Lower lobe of right lung (tissue), 2 donors: ENCODE measurements at regions not wholly inside any gene's neighbourhood (a gene's known extent, or its start where the extent isn't known, plus 50 kb on each side); places are given as distances from the start of the nearest gene placed in this dataset.

Source experiments
- ATAC-seq, 2 donors: fragments of 200-7000 bp; cut with Tn5 transposase; one replicate each; pipeline ENCODE4 v1.9.1; 2020 to 2022; ENCODE audit warnings: mild to moderate bottlenecking in 2 of 2, moderate library complexity in 2 of 2
- DNase-seq: peaks from one replicate; pipeline ENCODE4 v3.0.0-alpha.2; 2020
- H3K27ac ChIP-seq: fragments of 200-600 bp; one replicate; pipeline ENCODE4 v1.8.0; 2022
- H3K27me3 ChIP-seq: fragments of 200-600 bp; one replicate; pipeline ENCODE4 v1.8.0; 2022; ENCODE audit warnings: low read depth
- H3K36me3 ChIP-seq: fragments of 200-600 bp; one replicate; pipeline ENCODE4 v1.8.0; 2022; ENCODE audit warnings: mild to moderate bottlenecking
- H3K4me1 ChIP-seq: fragments of 200-600 bp; one replicate; pipeline ENCODE4 v1.8.0; 2022
- H3K4me3 ChIP-seq: fragments of 200-600 bp; one replicate; pipeline ENCODE4 v1.8.0; 2022; ENCODE audit warnings: mild to moderate bottlenecking
- H3K9me3 ChIP-seq: fragments of 200-600 bp; one replicate; pipeline ENCODE4 v1.8.0; 2022
- intact Hi-C: fragments of 100-400 bp; cut with DNase I; formaldehyde crosslinking; loops from one replicate; pipeline ENCODE4 v1.11.0; 2022
- TF ChIP-seq, protein P1 (sequence below): fragments of 200-600 bp; IDR thresholded peaks from one replicate; pipeline ENCODE4 v1.8.0; 2022; ENCODE audit warnings: antibody characterized with exemption, mild to moderate bottlenecking
- donor health status: DM: no; HTN: yes; CAD: no; lungs with severe emphysema.

DNA sequence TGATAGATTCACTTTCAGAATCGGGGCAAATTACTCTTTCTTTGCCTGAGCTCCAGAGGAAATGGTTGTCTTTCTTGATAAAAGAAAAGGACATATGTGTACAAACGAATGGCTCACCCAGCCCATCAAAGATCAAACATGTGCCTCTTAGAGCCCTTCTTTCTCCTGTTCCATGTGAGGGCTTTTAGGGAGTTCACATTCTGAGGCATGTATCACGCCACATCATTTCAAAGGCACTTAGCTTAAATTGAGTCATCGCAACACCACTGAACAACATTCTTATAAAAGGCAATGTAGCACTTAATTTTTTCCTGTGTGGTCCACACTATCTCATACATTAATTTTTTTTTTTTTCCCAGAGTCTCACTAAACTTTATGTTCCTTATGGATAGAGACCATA lies 521.0 kb downstream of the SUCLA2 start:
- DNase-seq: no peak
- Histone ChIP-seq H3K4me1 (no peaks in the 10 kb centered on the region), H3K27ac (no peak overlapping the region), H3K36me3 (no peaks in the 10 kb centered on the region), H3K27me3 (no peaks in the 10 kb centered on the region), H3K4me3 (no peak overlapping the region), H3K9me3 (no peaks in the 10 kb centered on the region)
- no peak for ATAC-seq
- intact Hi-C loops: no loop called here
- TF ChIP-seq, protein P1, sequence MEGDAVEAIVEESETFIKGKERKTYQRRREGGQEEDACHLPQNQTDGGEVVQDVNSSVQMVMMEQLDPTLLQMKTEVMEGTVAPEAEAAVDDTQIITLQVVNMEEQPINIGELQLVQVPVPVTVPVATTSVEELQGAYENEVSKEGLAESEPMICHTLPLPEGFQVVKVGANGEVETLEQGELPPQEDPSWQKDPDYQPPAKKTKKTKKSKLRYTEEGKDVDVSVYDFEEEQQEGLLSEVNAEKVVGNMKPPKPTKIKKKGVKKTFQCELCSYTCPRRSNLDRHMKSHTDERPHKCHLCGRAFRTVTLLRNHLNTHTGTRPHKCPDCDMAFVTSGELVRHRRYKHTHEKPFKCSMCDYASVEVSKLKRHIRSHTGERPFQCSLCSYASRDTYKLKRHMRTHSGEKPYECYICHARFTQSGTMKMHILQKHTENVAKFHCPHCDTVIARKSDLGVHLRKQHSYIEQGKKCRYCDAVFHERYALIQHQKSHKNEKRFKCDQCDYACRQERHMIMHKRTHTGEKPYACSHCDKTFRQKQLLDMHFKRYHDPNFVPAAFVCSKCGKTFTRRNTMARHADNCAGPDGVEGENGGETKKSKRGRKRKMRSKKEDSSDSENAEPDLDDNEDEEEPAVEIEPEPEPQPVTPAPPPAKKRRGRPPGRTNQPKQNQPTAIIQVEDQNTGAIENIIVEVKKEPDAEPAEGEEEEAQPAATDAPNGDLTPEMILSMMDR: no peak

DNA sequence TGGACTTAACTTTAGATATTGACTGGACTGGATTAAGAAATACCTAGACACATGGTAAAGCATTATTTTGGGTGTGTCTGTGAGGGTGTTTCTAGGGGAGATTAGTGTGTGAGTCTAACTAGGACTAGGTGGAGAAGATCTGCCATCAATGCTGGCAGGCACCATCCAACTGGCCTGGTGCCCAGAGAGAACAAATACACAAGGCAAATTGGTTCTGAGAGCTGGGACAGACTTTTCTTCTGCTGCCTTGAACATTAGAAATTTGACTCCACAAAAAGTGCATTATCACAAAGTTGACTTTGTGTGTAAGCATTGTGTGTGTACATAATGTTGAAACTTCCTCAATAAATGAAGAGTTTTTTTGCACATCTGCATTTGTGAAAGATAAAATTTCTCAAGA lies 522.1 kb downstream of the SUCLA2 start:
- Histone ChIP-seq H3K4me1 (no peaks in the 10 kb centered on the region), H3K27me3 (no peaks in the 10 kb centered on the region), H3K27ac (no peak overlapping the region), H3K36me3 (no peaks in the 10 kb centered on the region), H3K4me3 (no peak overlapping the region), H3K9me3 (no peaks in the 10 kb centered on the region)
- DNase-seq (no peak), ATAC-seq (no peak)
- intact Hi-C loops: no loop called here
- TF ChIP-seq, protein P1: no peak

DNA sequence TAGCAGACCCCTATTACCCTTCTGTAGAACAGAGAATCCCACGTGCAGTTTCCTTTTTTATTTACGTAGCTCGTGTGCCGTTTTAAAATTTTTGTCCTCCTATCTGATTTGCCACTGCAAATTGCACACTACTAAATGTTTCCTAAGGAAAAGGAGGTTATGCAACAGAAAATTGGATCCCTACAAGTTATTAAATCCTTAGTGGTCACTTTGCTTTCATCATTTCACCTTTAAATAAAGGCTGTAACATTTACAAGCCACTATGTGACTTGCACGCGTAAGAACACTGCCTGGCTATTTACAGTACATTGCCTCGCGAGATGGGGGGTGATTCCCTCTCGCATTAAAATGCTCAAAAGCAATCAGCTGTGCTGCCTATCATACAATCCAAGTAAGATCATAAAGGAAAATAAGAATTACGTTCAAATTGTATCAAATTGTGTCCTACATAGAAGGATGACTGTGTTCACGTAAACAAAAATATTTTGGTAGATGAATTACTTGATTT lies 525.6 kb downstream of the SUCLA2 start:
- H3K4me3 ChIP-seq: no peak overlapping the region
- H3K4me1 ChIP-seq: no peaks in the 10 kb centered on the region
- intact Hi-C loops: no loop called here
- no peaks in the 10 kb centered on the region for H3K27me3 ChIP-seq
- H3K36me3 ChIP-seq: no peaks in the 10 kb centered on the region
- H3K27ac ChIP-seq: no peak overlapping the region
- TF ChIP-seq, protein P1: no peak
- ATAC-seq: no peak
- DNase-seq: no peak
- no peaks in the 10 kb centered on the region for H3K9me3 ChIP-seq

DNA sequence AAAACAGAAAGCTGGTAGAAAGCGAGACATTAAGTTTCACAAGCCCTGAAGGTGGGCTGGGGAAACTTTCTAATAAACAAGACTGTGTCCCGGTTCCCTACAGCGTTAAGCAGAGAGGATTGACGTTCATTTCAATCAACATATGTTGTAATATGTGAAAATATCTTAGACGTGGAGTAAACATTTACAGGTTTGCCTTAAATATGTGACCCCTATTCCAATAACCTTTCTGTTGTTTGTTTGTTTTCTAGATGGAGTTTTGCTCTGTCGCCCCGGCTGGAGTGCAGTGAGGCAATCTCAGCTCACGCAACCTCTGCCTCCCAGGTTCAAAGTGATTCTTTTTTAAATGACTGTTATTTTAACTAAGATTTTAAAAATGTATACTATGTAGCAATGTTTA lies 526.2 kb downstream of the SUCLA2 start:
- no peak for DNase-seq
- no peaks in the 10 kb centered on the region for H3K4me1 ChIP-seq
- ATAC-seq: no peak
- H3K36me3 ChIP-seq: no peaks in the 10 kb centered on the region
- TF ChIP-seq, protein P1: no peak
- H3K4me3 ChIP-seq: no peak overlapping the region
- intact Hi-C loops: no loop called here
- no peak overlapping the region for H3K27ac ChIP-seq
- no peaks in the 10 kb centered on the region for H3K9me3 ChIP-seq
- H3K27me3 ChIP-seq: no peaks in the 10 kb centered on the region

DNA sequence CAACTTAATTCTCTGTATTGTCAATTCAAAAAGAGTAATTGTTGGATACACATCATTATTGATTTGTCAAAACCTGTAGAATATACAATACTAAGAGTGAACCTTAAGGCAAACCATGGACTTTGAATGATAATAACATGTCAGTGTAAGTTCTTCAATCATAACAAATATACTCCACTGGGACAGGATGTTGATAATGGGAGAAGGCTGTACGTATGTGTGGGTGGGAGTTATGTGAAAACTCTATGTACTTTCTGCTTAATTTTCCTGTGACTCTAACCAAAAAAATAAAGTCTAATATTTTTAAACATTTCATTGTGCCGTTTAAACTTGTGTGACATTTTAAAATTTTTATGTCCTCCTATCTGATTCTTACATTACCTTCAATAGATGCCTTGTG lies 526.7 kb downstream of the SUCLA2 start:
- DNase-seq: no peak
- TF ChIP-seq, protein P1: no peak
- Histone ChIP-seq H3K36me3 (no peaks in the 10 kb centered on the region), H3K9me3 (no peaks in the 10 kb centered on the region), H3K27me3 (no peaks in the 10 kb centered on the region), H3K27ac (no peak overlapping the region), H3K4me3 (no peak overlapping the region), H3K4me1 (no peaks in the 10 kb centered on the region)
- no peak for ATAC-seq
- intact Hi-C loops: no loop called here

DNA sequence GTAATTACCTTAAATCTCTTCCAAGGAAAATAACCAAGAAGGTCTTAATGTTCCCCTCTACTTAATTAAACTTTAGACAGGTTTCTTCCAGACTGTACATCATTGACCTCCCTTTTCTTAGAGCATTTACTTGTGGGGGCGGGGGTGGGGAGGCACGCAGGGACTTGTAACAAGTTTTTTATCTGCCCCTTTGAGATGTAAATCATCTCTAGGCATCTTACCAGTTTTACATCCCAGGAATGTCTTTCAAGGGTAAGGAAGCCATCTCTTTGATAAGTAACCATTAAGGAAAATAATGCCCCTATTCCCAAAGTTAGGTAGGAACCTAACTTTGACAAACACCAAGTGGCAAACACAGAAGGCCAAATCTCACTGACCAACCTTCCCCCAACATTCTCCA lies 528.6 kb downstream of the SUCLA2 start:
- Histone ChIP-seq H3K4me3 (no peak overlapping the region), H3K4me1 (no peaks in the 10 kb centered on the region), H3K27ac (no peak overlapping the region), H3K9me3 (no peaks in the 10 kb centered on the region), H3K27me3 (no peaks in the 10 kb centered on the region), H3K36me3 (no peaks in the 10 kb centered on the region)
- intact Hi-C loops: no loop called here
- ATAC-seq (no peak), DNase-seq (no peak)
- TF ChIP-seq, protein P1: no peak
